ENCODE measurements at regions not wholly inside any gene's neighbourhood (a gene's known extent, or its start where the extent isn't known, plus 50 kb on each side); places are given as distances from the start of the nearest gene placed in this dataset.

DNA sequence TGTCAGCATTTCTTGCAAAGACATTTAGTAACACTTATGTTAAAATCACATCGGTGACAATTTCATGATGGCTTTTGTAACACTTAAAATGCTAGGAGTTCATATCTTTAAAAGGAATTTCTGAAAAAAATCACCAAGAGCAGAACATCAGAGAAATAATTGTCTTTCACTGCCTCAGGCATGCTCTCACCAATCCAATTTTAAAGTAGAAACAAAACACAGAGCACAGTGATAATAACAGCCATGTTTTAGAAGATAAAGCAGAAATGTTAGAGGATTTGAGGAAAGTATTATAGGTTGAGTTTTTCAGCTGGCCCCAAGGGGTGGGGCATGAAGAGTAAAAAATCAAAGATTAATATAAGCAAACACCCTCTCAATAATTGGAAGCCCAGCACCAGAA lies 1037.6 kb downstream of the DSC3 start:
- Mint-ChIP-seq H3K27me3 (no peaks in the 10 kb centered on the region), H3K4me3 (no peak overlapping the region), H3K36me3 (no peaks in the 10 kb centered on the region), H3K27ac (no peak overlapping the region), H3K4me1 (no peaks in the 10 kb centered on the region), H3K9me3 (peaks cover 3% of the 10 kb centered on the region)
- ATAC-seq = no peak

DNA sequence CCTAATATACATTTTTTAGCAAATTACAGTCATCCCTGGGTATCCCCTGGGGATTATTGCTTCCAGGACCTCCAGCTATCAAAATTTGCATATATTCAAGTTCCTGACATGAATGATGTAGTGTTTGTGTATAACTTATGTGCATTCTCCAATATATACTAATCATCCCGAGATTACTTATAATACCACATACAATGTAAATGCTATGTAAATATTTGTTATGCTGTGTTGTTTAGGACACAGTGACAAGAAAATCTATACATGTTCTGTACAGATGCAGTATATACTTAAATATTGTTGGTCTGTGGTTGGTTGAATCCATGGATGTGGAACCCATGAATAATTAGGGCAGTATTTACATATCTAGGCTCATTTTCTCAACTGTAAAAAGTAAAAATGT lies 1060.3 kb downstream of the DSC3 start:
- Mint-ChIP-seq H3K9me3 (peaks cover 9% of the 10 kb centered on the region), H3K27ac (no peak overlapping the region), H3K27me3 (no peaks in the 10 kb centered on the region), H3K36me3 (no peaks in the 10 kb centered on the region), H3K4me3 (no peak overlapping the region), H3K4me1 (no peaks in the 10 kb centered on the region)
- ATAC-seq = no peak

DNA sequence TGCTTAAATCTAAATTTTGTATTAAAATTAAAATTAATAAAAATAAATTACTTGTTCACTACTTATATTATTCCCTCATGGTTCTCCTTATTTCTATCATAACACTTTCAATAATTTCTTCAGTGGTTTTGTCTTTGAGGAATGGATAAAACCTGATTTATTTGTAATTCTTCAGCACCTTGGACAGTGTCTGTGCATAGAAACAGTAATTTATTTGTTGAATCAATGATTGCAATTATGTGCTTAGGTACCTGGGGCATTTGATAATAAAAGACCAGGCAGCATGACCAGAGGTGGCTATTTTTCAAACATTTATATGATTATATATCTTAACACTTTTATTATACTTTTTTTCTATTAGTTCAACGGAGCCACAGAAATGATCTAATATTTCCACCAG lies 1062.7 kb downstream of the DSC3 start:
- H3K27ac Mint-ChIP-seq = no peak overlapping the region
- no peak overlapping the region for H3K4me3 Mint-ChIP-seq
- ATAC-seq = no peak
- H3K36me3 Mint-ChIP-seq = no peaks in the 10 kb centered on the region
- no peaks in the 10 kb centered on the region for H3K4me1 Mint-ChIP-seq
- peaks cover 4% of the 10 kb centered on the region for H3K9me3 Mint-ChIP-seq
- H3K27me3 Mint-ChIP-seq = no peaks in the 10 kb centered on the region

DNA sequence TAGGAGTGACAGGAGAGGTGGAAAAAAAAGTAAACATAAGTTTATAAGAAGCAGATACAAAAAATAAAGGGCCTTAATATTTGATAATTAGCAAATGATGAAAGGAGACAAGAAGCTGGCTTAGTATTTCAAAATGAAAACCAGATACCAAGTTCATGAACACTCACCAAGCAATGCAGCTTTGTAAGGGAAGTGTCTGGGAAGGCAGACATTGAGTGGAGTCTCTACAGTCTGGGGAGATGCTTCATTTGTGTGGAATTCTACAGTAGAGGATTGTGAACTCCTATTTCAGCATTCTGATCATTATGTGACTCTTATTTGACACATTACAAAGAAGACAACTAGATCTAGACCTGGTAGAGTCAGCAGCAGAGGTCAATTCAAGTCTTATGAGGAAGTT lies 1072.7 kb downstream of the DSC3 start:
- ATAC-seq = no peak
- H3K36me3 Mint-ChIP-seq = no peaks in the 10 kb centered on the region
- no peak overlapping the region for H3K4me3 Mint-ChIP-seq

DNA sequence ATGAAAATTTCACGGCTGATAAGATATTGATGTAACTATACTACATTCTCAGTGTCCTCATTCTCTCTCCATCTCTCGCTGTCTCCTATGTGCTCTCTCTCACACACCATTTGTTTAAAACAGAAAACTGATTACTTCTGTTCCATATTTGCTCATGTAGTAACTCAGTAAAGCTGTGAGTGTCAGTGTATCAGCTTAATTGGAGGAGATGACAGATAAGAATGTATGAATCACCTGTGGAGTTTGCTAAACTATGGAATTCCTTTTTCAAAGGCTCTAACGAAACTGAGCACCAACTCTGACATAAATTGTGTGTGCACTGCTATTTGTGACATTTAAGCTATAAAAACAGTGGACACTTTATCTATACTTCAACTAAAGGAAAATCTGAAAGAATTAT lies 1080.0 kb downstream of the DSC3 start:
- Mint-ChIP-seq H3K27me3 (no peaks in the 10 kb centered on the region), H3K4me1 (no peaks in the 10 kb centered on the region), H3K27ac (no peak overlapping the region), H3K4me3 (no peak overlapping the region), H3K9me3 (peaks cover 5% of the 10 kb centered on the region), H3K36me3 (no peaks in the 10 kb centered on the region)
- ATAC-seq = no peak

More for the DNA sequence above, 1072.7 kb downstream of the DSC3 start:
- H3K9me3 Mint-ChIP-seq = no peaks in the 10 kb centered on the region
- H3K27ac Mint-ChIP-seq = no peak overlapping the region
- no peaks in the 10 kb centered on the region for H3K4me1 Mint-ChIP-seq
- no peaks in the 10 kb centered on the region for H3K27me3 Mint-ChIP-seq

DNA sequence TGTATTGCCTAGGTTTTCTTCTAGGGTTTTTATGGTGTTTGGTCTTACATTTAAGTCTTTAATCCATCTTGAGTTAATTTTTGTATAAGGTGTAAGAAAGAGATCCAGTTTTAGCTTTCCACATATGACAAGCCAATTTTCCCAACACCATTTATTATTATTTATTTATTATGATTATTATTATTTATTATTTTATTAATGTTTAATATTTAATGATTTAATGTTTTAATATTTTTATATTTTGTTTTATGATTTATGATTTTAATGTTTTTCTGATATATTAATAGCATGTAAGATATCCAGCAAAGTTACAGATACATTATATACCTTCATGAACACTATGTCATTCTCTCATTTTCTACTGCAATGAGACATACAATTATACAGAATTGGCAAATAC lies 1082.0 kb downstream of the DSC3 start:
- no peak overlapping the region for H3K4me3 Mint-ChIP-seq
- peaks cover 5% of the 10 kb centered on the region for H3K9me3 Mint-ChIP-seq
- no peaks in the 10 kb centered on the region for H3K36me3 Mint-ChIP-seq
- no peak for ATAC-seq
- no peak overlapping the region for H3K27ac Mint-ChIP-seq
- H3K4me1 Mint-ChIP-seq = no peaks in the 10 kb centered on the region
- no peaks in the 10 kb centered on the region for H3K27me3 Mint-ChIP-seq

DNA sequence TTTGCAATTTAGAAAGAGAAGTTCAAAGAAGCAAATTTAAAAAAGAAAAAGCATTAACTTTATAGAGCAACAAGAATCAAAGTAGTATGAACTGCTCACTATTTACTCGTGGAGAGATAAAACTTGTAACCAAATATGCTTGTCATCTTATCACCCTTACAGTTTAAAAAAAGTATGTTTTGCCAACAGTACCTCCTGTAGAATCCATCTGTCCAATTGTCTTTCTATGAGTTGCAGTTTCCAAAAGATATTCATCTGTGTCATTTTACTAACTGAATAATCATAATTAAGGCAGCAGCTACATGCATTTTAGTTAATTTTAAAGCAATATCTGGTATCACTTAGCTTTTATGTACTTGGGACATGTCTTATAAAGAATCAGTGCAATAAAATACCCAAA lies 1112.3 kb downstream of the DSC3 start:
- Mint-ChIP-seq H3K4me1 (no peaks in the 10 kb centered on the region), H3K27me3 (no peaks in the 10 kb centered on the region), H3K4me3 (no peak overlapping the region), H3K36me3 (no peaks in the 10 kb centered on the region), H3K27ac (no peak overlapping the region), H3K9me3 (peaks cover 6% of the 10 kb centered on the region)
- ATAC-seq = no peak

DNA sequence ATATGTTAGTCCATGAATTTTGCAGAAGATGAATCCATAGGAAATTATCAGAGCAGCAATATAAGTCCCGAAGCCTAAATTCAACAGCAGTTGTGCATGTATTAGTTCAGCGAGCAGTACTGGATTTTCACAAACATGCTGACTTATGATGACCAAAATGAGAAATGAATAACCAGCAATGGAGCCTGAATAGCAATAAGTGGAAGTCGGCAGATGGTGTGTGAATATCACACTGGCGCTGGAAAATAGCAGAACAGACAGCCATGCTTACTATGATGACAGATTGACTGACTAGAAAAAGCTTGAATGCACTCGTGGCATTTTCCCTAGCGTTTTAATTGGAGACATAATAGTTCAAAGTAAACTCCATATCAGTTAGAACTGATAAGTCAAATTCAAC lies 1114.5 kb downstream of the DSC3 start:
- Mint-ChIP-seq H3K27me3 (no peaks in the 10 kb centered on the region), H3K4me3 (no peak overlapping the region), H3K9me3 (peaks cover 6% of the 10 kb centered on the region), H3K4me1 (no peaks in the 10 kb centered on the region), H3K36me3 (no peaks in the 10 kb centered on the region), H3K27ac (no peak overlapping the region)
- ATAC-seq = no peak

DNA sequence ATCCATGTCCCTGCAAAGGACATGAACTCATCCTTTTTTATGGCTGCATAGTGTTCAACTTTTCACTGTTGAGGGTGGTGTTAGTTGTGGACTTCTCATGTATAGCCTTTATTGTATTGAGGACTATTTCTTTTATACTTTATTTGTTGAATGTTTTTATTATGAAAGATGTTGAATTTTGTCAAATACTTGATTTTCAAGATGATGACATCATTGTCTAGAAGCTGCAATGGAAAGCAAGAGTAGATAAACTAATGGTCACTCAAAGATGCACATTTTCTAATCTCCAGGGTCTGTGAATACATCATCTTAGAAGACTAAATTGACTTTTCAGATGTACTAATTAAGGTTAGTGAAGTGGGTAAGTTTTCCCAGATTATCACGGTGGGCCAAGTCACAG lies 1117.0 kb downstream of the DSC3 start:
- H3K27me3 Mint-ChIP-seq = no peaks in the 10 kb centered on the region
- H3K9me3 Mint-ChIP-seq = peaks cover 6% of the 10 kb centered on the region
- H3K4me1 Mint-ChIP-seq = no peaks in the 10 kb centered on the region
- no peak for ATAC-seq
- H3K4me3 Mint-ChIP-seq = no peak overlapping the region
- H3K36me3 Mint-ChIP-seq = no peaks in the 10 kb centered on the region
- no peak overlapping the region for H3K27ac Mint-ChIP-seq

DNA sequence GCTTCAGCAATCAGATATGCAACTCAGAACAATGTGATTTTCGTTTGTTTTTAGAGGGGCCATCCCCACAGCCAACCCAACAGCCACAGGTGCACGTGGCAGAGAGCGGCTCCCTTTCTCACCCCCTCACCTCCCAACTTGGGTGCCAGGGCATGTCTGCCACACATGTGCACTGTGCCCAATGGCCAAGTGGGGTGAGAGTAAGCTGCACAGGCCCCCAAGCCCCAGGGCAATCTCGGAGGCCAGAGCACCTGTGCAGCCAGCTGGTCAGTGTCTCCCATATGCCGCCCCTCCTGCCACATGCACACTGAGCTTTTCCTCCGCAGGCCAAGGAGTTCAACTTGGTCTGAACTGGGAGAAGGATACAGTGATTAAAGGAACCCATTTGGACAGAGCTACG lies 1130.2 kb downstream of the DSC3 start:
- ATAC-seq = no peak
- no peak overlapping the region for H3K4me3 Mint-ChIP-seq
- no peaks in the 10 kb centered on the region for H3K36me3 Mint-ChIP-seq
- H3K27ac Mint-ChIP-seq = no peak overlapping the region
- no peaks in the 10 kb centered on the region for H3K27me3 Mint-ChIP-seq
- no peaks in the 10 kb centered on the region for H3K4me1 Mint-ChIP-seq
- peaks cover 3% of the 10 kb centered on the region for H3K9me3 Mint-ChIP-seq

DNA sequence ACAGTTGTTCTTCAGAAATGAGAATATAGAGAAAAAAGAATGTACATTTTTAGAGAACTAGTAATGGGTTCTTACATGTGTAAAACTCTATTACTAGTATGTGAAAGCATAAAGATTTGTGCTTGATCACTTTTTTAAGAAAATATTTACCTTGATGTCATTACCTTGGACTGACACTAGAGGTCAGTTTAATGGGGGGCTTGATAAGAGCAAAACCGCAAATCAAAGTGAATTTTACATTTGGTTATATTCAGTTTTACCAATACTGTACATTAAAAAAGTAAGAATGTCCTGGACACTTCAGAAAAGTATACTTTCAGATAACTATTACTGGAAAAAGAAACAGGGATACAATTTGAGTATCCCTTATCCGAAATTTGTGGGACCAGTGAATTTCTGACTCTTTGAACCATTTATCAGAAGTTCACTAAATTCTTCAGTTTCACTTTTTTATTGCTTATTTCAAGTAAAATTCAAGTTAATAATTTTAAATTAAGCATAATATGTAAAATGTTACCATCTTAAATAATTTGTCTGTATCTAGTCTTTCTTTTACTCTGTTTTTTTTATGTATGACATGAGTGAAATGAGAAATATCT lies 1149.5 kb downstream of the DSC3 start:
- H3K36me3 Mint-ChIP-seq = no peaks in the 10 kb centered on the region
- peaks cover 7% of the 10 kb centered on the region for H3K9me3 Mint-ChIP-seq
- H3K27ac Mint-ChIP-seq = no peak overlapping the region
- H3K4me1 Mint-ChIP-seq = no peaks in the 10 kb centered on the region
- H3K4me3 Mint-ChIP-seq = no peak overlapping the region
- H3K27me3 Mint-ChIP-seq = no peaks in the 10 kb centered on the region
- ATAC-seq = no peak

DNA sequence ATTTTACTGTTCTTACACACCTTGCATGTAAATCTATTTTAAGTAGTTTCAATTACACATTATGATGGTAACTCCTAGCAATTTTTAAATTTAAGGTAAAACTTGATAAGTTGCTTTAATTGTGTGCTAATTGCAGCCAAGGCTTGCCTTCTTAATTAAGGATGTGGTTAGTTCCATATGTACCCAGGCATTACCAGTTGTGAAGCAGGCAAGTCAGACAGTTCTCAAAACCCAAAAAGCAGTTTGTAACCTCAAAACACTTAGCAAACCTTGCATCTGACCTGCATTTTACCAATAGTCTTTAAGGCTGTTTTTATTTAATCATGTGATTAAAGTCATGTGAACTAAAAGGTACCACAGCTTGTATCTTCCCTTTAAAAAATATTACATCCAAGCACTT lies 1159.4 kb downstream of the DSC3 start:
- Mint-ChIP-seq H3K36me3 (no peaks in the 10 kb centered on the region), H3K4me1 (no peaks in the 10 kb centered on the region), H3K27me3 (no peaks in the 10 kb centered on the region), H3K27ac (no peak overlapping the region), H3K9me3 (peaks cover 3% of the 10 kb centered on the region), H3K4me3 (no peak overlapping the region)
- no peak for ATAC-seq

DNA sequence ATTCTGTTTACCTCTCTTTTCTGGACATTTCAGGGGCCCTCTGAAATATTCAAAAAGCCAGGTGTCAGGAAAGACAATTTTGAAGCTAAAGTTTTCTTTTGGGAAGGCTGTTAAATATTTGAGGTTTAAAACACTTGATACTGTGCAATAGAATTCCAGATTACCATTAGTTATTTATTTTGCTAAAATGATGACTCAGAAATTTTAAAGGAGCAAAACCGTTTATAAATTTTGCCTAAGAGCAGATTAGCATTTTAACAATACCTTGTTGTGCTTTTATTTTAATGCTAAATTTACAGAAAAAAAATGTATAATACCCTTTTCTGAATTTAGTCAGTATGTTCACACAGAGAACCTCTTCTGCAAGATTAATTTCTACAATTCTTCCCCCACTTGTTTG lies 1159.9 kb downstream of the DSC3 start:
- Mint-ChIP-seq H3K4me3 (no peak overlapping the region), H3K4me1 (no peaks in the 10 kb centered on the region), H3K9me3 (peaks cover 3% of the 10 kb centered on the region), H3K27ac (no peak overlapping the region), H3K36me3 (no peaks in the 10 kb centered on the region), H3K27me3 (no peaks in the 10 kb centered on the region)
- ATAC-seq = no peak

DNA sequence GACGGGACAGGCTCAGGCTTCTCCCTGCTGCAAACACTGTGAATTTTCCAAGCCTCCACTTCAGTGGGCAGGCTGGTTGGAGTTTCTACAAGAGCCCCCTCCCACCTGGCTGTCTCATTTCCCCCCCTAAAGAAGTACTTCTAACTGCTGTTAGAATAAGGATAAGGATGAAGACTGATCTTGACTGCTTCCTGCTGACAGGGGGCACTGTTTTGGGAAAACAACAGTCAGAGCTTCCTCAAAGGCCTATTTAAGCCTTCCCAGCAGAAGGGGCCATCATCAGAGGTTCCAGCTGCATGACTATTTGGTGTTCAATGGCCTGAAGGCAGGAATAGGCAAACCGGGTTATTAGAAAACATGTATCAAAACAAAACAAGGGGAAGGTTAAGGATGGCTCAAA lies 1162.8 kb downstream of the DSC3 start:
- Mint-ChIP-seq H3K36me3 (no peaks in the 10 kb centered on the region), H3K27ac (no peak overlapping the region), H3K9me3 (peaks cover 9% of the 10 kb centered on the region), H3K4me3 (no peak overlapping the region), H3K27me3 (no peaks in the 10 kb centered on the region), H3K4me1 (no peaks in the 10 kb centered on the region)
- ATAC-seq = no peak

DNA sequence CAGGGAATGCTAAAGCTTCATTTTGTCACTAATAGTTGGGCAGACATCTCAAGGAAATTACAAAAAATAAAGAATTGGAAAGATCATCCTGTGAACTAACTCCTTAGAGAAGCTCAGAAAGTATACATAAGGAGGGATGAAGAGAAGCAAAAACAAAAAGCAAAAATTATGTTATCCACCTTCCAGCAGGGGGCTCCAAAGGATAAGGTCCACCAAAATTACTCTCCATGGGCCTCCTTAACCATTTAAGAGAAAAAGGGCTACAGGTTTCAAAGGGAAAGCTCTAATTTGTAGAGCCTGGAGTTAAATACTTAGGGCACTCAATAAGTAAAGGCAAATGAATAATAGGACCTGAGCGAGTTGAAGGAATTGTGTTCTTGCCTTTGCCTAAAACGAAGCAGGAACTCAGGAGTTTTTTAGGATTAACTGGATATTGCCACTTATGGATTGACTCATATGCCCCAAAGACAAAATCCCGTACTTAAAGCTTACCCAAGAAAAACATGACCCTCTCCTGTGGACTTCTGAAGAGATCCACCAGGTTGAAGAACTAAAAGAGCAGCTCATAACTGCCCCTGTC lies 1167.9 kb downstream of the DSC3 start:
- no peak for ATAC-seq
- Mint-ChIP-seq H3K9me3 (peaks cover 15% of the 10 kb centered on the region), H3K4me1 (no peaks in the 10 kb centered on the region), H3K36me3 (no peaks in the 10 kb centered on the region), H3K27ac (no peak overlapping the region), H3K4me3 (no peak overlapping the region), H3K27me3 (no peaks in the 10 kb centered on the region)

DNA sequence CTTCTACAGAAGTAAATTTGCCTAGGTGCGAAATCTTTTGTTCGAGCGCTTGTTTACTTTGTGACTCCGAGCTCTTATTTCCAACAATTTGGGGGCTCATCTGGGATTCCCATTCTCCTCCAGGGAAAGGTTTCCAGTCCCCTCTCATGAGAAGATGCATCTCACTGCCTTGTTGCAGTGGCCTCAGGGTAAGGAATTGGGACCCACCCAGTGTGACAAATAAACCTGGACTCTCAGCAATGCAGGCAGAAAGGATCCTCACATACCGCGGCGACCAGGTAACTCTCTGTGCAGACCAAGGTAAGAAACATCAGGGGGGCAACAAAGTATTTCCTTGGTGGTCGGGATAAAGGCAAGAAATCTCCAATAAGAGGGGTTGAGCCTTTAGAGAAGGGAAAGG lies 1169.3 kb downstream of the DSC3 start:
- H3K27me3 Mint-ChIP-seq = no peaks in the 10 kb centered on the region
- H3K36me3 Mint-ChIP-seq = no peaks in the 10 kb centered on the region
- H3K9me3 Mint-ChIP-seq = peaks cover 11% of the 10 kb centered on the region
- no peak overlapping the region for H3K27ac Mint-ChIP-seq
- no peak for ATAC-seq
- H3K4me3 Mint-ChIP-seq = no peak overlapping the region
- no peaks in the 10 kb centered on the region for H3K4me1 Mint-ChIP-seq

DNA sequence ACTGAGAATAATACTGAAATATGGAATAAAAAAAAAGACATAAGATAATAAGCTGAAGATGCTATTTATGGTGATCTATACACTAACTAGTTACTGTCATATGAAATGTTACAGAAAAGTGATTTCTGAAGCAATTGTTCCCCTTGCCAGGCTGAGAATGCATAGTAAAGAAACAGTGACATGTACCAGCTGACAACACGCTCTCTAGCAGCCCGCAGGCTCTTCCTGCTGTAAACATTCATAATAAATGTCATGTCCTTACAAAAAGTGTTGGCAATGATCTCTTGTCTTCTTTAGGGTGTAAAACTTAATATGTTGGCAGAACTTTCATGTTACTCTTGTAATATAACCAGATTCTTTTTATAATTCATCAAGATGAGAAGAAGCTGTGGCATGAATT lies 1171.3 kb downstream of the DSC3 start:
- no peak for ATAC-seq
- H3K9me3 Mint-ChIP-seq = peaks cover 6% of the 10 kb centered on the region
- no peaks in the 10 kb centered on the region for H3K4me1 Mint-ChIP-seq
- H3K27me3 Mint-ChIP-seq = no peaks in the 10 kb centered on the region
- H3K27ac Mint-ChIP-seq = no peak overlapping the region
- no peak overlapping the region for H3K4me3 Mint-ChIP-seq
- no peaks in the 10 kb centered on the region for H3K36me3 Mint-ChIP-seq
